SK-N-SH treated with all-trans-retinoic acid at 6 μM for 48 hours (cell line): ENCODE measurements at regions not wholly inside any gene's neighbourhood (a gene's known extent, or its start where the extent isn't known, plus 50 kb on each side); places are given as distances from the start of the nearest gene placed in this dataset.

Experiments
- ARNTL ChIP-seq: fragments of 450-650 bp; formaldehyde crosslinking; IDR thresholded peaks from 2 replicates; pipeline ENCODE4 v1.5.0; 2020; ENCODE audit warnings: low read depth, mild to moderate bottlenecking, moderate library complexity, borderline replicate concordance
- ISL1 ChIP-seq: fragments of 250-450 bp; sonication (Bioruptor Pico); IDR thresholded peaks from 2 replicates; pipeline ENCODE4 v2.1.2; 2022; ENCODE audit warnings: mild to moderate bottlenecking, moderate library complexity
- PPARA ChIP-seq: fragments of 250-450 bp; sonication (Bioruptor Pico); IDR thresholded peaks from 2 replicates; pipeline ENCODE4 v1.5.0; 2020; ENCODE audit warnings: mild to moderate bottlenecking, borderline replicate concordance
- TOX ChIP-seq: fragments of 250-450 bp; sonication (Bioruptor Pico); IDR thresholded peaks from 2 replicates; pipeline ENCODE4 v1.8.0; 2021; ENCODE audit warnings: mild to moderate bottlenecking, moderate library complexity, borderline replicate concordance
- TF ChIP-seq, protein P1 (sequence below): fragments of 250-450 bp; sonication (Bioruptor Pico); IDR thresholded peaks from 2 replicates; pipeline ENCODE4 v1.8.0; 2020; ENCODE audit warnings: mild to moderate bottlenecking, moderate library complexity, borderline replicate concordance

DNA sequence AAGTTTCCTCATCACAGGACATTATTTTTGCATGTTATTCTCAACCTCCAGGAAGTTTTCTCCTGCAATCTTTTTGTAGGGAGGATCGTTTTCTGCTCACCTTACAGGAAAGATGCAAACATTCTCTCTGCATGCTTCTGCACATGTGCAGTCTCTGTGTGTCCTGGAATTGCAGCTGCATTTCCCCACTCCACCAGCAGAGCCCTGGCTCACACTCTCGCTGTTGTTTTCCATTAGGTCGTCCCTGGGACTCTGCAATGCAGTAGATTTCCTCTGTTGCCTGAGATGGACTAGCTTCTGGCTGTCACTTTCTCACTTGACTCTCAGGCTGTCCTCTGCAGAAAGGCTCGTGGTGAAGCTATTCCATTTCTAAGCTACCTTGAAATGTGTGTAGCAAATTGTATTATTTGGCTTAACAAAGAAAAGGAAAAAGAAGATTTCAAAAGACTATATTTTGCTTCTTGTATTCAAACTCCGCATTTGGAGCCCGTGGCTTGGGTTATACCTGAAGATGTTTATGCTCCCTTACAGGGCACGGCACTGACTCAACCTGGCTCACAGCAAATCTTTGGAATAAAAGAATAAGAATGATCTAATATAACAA is 346.7 kb downstream of the RAD51AP2 start:
- no peak for TF ChIP-seq ARNTL (CRISPR knock-in tag)
- no peak for TF ChIP-seq TOX (CRISPR knock-in tag)
- TF ChIP-seq, protein P1, sequence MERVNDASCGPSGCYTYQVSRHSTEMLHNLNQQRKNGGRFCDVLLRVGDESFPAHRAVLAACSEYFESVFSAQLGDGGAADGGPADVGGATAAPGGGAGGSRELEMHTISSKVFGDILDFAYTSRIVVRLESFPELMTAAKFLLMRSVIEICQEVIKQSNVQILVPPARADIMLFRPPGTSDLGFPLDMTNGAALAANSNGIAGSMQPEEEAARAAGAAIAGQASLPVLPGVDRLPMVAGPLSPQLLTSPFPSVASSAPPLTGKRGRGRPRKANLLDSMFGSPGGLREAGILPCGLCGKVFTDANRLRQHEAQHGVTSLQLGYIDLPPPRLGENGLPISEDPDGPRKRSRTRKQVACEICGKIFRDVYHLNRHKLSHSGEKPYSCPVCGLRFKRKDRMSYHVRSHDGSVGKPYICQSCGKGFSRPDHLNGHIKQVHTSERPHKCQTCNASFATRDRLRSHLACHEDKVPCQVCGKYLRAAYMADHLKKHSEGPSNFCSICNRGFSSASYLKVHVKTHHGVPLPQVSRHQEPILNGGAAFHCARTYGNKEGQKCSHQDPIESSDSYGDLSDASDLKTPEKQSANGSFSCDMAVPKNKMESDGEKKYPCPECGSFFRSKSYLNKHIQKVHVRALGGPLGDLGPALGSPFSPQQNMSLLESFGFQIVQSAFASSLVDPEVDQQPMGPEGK (CRISPR knock-in tag), result no peak
- no peak; the same call in 1 of the 2 replicates for TF ChIP-seq PPARA (CRISPR knock-in tag)
- no peak for TF ChIP-seq ISL1 (CRISPR knock-in tag)
